HEK293 (cell line): ENCODE measurements at regions not wholly inside any gene's neighbourhood (a gene's known extent, or its start where the extent isn't known, plus 50 kb on each side); places are given as distances from the start of the nearest gene placed in this dataset.

Source experiments
- BCL11A ChIP-seq: fragments of 450-650 bp; formaldehyde crosslinking; IDR thresholded peaks from 2 replicates; pipeline ENCODE4 v1.5.1; 2016; ENCODE audit warnings: low read depth, missing biosample characterization, missing genetic modification characterization
- GFI1B ChIP-seq: fragments of 450-650 bp; formaldehyde crosslinking; IDR thresholded peaks from 2 replicates; pipeline ENCODE4 v1.5.1; 2016; ENCODE audit warnings: missing biosample characterization, missing genetic modification characterization
- GLIS1 ChIP-seq: fragments of 450-650 bp; formaldehyde crosslinking; IDR thresholded peaks from 2 replicates; pipeline ENCODE4 v1.5.1; 2016; ENCODE audit warnings: missing biosample characterization, missing genetic modification characterization
- KLF7 ChIP-seq: fragments of 450-650 bp; formaldehyde crosslinking; IDR thresholded peaks from 2 replicates; pipeline ENCODE4 v1.5.1; 2016; ENCODE audit warnings: missing biosample characterization, missing genetic modification characterization, borderline replicate concordance
- PRDM10 ChIP-seq: fragments of 450-650 bp; formaldehyde crosslinking; IDR thresholded peaks from 2 replicates; pipeline ENCODE4 v1.5.1; 2016; ENCODE audit warnings: missing biosample characterization, missing genetic modification characterization
- REST ChIP-seq: fragments of 450-650 bp; formaldehyde crosslinking; IDR thresholded peaks from 2 replicates; pipeline ENCODE4 v1.5.1; 2016; ENCODE audit warnings: missing biosample characterization, missing genetic modification characterization
- SALL2 ChIP-seq: fragments of 450-650 bp; formaldehyde crosslinking; IDR thresholded peaks from 2 replicates; pipeline ENCODE4 v1.5.0; 2017; ENCODE audit warnings: missing biosample characterization, mild to moderate bottlenecking, missing genetic modification characterization, borderline replicate concordance
- ZNF114 ChIP-seq: fragments of 450-650 bp; formaldehyde crosslinking; IDR thresholded peaks from 2 replicates; pipeline ENCODE4 v1.5.0; 2017; ENCODE audit warnings: missing biosample characterization, missing genetic modification characterization
- ZNF311 ChIP-seq: fragments of 450-650 bp; formaldehyde crosslinking; IDR thresholded peaks from 2 replicates; pipeline ENCODE4 v1.5.1; 2017; ENCODE audit warnings: missing biosample characterization, missing genetic modification characterization, borderline replicate concordance
- ZNF341 ChIP-seq: fragments of 450-650 bp; formaldehyde crosslinking; IDR thresholded peaks from 2 replicates; pipeline ENCODE4; 2016; ENCODE audit warnings: low read depth, missing biosample characterization, missing genetic modification characterization
- ZNF416 ChIP-seq: fragments of 450-650 bp; formaldehyde crosslinking; IDR thresholded peaks from 2 replicates; pipeline ENCODE4 v1.5.1; 2016; ENCODE audit warnings: missing biosample characterization, missing genetic modification characterization
- ZNF510 ChIP-seq: fragments of 450-650 bp; formaldehyde crosslinking; IDR thresholded peaks from 2 replicates; pipeline ENCODE4 v1.5.1; 2018; ENCODE audit warnings: mild to moderate bottlenecking, missing genetic modification characterization, missing biosample characterization; ENCODE audit not compliant: insufficient replicate concordance
- TF ChIP-seq, protein P1 (sequence below): fragments of 450-650 bp; formaldehyde crosslinking; IDR thresholded peaks from 2 replicates; pipeline ENCODE4 v1.5.1; 2017; ENCODE audit warnings: missing biosample characterization, missing genetic modification characterization
- TF ChIP-seq, protein P2 (sequence below): fragments of 450-650 bp; formaldehyde crosslinking; IDR thresholded peaks from 2 replicates; pipeline ENCODE4 v1.5.1; 2016; ENCODE audit warnings: missing biosample characterization, missing genetic modification characterization

GRCh38 chr12:73352826-73353225 lies 1080.7 kb downstream of the TRHDE start:
- TF ChIP-seq ZNF341 (tag by site-specific recombination) (no peak), KLF7 (tag by site-specific recombination) (no peak), ZNF510 (tag by site-specific recombination) (no peak), SALL2 (tag by site-specific recombination) (no peak), PRDM10 (tag by site-specific recombination) (no peak), ZNF416 (tag by site-specific recombination) (no peak), BCL11A (no peak), GLIS1 (tag by site-specific recombination) (no peak), REST (tag by site-specific recombination) (no peak), ZNF311 (tag by site-specific recombination) (no peak), GFI1B (no peak), ZNF114 (tag by site-specific recombination) (no peak)
- TF ChIP-seq, protein P1, sequence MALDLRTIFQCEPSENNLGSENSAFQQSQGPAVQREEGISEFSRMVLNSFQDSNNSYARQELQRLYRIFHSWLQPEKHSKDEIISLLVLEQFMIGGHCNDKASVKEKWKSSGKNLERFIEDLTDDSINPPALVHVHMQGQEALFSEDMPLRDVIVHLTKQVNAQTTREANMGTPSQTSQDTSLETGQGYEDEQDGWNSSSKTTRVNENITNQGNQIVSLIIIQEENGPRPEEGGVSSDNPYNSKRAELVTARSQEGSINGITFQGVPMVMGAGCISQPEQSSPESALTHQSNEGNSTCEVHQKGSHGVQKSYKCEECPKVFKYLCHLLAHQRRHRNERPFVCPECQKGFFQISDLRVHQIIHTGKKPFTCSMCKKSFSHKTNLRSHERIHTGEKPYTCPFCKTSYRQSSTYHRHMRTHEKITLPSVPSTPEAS (tag by site-specific recombination), result no peak
- TF ChIP-seq, protein P2, sequence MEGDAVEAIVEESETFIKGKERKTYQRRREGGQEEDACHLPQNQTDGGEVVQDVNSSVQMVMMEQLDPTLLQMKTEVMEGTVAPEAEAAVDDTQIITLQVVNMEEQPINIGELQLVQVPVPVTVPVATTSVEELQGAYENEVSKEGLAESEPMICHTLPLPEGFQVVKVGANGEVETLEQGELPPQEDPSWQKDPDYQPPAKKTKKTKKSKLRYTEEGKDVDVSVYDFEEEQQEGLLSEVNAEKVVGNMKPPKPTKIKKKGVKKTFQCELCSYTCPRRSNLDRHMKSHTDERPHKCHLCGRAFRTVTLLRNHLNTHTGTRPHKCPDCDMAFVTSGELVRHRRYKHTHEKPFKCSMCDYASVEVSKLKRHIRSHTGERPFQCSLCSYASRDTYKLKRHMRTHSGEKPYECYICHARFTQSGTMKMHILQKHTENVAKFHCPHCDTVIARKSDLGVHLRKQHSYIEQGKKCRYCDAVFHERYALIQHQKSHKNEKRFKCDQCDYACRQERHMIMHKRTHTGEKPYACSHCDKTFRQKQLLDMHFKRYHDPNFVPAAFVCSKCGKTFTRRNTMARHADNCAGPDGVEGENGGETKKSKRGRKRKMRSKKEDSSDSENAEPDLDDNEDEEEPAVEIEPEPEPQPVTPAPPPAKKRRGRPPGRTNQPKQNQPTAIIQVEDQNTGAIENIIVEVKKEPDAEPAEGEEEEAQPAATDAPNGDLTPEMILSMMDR (tag by site-specific recombination), result no peak
